ENCODE measurements at regions not wholly inside any gene's neighbourhood (a gene's known extent, or its start where the extent isn't known, plus 50 kb on each side); places are given as distances from the start of the nearest gene placed in this dataset.

DNA sequence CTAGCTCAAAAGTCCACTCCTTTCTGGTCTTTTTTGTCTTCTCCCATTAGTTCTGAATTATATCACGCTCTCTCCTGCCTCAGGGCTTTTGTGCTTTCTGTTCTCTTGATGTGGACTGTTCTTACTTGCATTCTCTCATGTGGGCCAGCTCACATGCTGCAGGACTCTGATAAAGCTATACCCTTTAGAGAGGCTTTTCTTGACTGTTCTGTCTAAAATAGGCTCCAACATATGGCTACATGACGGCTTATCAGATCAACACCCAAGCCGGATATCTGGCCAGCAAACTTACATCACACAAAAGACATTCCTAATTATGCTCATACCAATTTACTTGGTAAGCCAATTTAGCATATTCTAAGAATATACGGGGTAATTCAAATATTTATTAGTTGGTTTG lies 1494.5 kb downstream of the TECRL start:
- no peak for DNase-seq (ENCODE audit: low read depth in 2 of 3, low spot score in 2 of 3)

DNA sequence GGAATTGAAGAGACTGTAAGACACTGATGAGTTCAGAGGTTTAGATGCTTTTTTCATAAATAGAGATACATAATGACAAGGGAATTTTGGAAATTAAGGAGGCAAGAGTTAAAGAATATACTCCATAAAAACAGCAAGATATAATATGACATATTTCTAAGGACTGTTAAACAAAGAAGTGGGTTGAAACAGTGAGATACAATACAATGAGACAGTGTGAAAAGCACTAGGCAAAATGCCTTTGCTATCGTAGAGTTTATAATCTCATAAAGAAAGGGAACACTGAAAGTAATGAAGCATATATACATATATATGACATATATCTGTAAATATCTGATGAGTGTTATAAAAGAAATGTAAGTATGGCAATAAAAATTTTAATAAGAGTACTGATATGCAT lies 1496.2 kb downstream of the TECRL start:
- no peak for DNase-seq (ENCODE audit: low read depth in 2 of 3, low spot score in 2 of 3)

DNA sequence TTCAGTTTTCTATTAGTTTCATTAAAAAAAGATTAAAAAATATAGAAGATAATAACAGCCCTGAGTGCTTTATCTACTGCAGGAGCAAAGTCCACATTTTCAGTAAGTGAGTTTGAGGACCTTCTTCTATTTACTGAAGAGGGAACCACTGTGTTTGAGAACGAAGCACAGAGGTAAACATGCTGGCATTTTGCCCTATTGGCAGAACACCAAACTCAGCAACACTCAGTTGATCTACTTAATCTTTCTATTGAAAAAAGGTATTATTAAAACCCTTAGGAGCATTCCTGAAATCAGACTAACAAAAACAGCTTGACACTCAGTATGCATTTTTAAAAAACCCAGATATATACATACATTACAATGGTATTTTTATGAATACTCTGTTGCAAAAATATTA lies 1496.7 kb downstream of the TECRL start:
- no peak for DNase-seq (ENCODE audit: low read depth in 2 of 3, low spot score in 2 of 3)

DNA sequence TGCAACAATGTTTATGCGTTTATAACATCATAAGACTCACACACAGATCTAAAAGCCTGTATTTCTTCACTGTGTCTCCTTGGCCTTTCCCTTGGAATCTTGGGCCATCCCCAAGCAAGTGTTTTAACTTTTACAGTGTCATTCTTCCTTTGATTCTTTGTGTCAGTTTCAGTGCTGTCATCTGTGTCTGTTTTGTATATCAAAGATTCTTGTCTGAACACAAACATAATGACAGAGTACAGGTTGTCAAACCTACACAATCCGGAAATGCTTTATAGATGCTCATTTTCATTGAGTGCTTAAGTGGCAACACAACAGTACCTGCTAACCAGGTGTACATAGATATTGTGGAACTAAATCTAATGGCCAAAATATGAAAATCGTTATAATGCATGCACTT lies 1500.0 kb downstream of the TECRL start:
- DNase-seq (ENCODE audit: low read depth in 2 of 3, low spot score in 2 of 3) = no peak

DNA sequence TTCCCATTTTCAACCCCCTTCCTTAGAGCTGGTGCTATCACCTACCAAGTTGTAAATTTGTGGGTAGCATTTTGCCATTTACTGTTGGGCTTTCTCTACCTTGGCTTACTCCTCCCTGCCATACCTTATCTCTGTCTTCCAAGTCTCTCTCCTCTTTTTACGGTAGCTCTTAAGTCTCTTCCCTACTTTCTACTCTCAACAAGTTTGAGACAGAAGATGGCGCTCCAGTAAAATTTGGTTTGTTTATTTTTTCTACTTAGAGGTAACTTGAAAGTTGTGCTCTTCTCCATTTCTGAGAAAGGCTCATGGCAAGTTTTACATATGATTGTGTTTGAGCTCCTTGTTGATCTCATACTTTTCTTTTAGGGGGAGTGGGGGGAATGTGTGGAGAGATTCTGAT lies 1508.1 kb downstream of the TECRL start:
- DNase-seq (ENCODE audit: low read depth in 2 of 3, low spot score in 2 of 3) = no peak

DNA sequence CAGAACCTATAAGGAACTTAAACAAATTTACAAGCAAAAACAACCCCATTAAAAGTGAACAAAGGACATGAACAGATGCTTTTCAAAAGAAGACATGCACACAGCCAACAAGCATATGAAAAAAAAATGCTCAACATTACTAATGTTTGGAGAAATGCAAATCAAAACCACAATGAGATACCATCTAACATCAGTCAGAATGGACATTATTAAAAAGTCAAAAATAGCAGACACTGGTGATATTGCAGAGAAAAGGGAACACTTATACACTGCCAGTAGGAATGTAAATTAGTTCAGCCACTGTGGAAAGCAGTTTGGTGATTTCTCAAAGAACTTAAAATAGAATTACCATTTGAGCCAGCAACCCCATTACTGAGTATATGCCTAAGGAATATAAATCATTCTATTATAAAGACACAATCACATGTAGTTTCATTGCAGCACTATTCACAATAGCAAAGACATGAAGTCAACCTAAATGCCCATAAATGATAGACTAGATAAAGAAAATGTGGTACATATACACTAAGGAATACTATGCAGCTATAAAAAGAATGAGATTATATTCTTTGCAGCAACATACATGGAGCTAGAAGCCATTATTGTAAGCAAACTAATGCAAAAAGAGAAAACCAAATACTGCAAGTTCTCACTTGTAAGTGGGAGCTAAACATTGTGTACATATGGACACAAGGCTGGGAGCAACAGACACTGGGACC lies 1509.4 kb downstream of the TECRL start:
- no peak for DNase-seq (ENCODE audit: low read depth in 2 of 3, low spot score in 2 of 3)

DNA sequence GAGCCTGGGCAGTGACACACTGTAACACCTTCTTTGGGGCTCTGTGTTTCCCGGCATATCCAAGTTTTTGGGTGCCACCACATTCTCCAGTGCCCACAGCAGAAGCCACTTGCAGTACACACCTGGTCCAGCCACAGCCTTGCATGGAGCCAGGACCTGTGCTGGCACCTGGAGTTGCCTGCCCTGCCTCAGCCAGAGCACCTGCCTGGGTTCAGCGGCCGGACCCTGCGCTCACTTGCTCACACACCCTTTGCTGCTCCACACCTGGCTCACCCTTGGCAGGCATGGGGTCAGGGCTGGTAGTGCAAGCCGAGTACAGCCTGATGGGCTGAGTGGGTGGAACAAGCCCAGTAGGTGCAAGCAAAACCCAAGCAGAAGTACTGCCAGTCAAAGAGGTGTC lies 1511.1 kb downstream of the TECRL start:
- DNase-seq (ENCODE audit: low read depth in 2 of 3, low spot score in 2 of 3) = no peak

DNA sequence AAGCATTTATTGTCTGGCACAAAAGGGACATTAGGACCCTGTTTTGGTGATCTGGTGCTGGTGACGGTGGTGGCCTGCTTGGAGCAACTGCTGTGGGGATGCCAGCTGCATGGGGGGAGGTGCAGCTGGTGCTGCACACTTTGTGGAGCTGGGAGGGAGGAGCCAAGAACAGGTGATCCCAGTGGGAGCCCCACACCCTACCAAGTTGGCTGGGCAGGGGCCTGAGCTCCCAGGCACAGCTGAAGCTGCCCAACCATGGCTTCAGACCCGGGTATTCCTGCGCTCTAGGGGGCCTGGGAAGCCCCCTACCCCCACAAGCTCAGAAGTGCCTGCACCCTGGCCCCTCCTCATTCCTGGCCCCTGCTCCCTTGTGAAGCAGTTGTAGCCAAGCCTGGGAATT lies 1512.5 kb downstream of the TECRL start:
- DNase-seq (ENCODE audit: low read depth in 2 of 3, low spot score in 2 of 3) = no peak

DNA sequence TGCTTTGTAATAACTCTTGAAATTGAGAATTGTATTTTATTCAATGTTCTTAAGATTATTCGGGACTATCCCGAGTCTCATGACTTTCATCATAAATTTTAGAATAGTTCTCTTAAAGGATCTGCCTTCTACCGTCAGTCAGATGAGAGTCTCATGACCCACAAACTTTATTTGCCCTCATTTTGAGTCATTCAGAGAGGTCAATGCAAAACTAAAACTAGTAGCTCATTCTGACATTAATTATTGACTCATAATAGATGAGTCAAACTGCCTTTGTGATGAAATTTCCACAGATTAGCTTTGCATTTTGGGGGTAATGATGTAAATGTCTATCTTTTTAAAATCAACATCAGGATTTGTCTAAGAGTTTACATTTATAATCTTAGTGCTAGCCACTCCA lies 1527.3 kb downstream of the TECRL start:
- DNase-seq (ENCODE audit: low read depth in 2 of 3, low spot score in 2 of 3) = no peak

DNA sequence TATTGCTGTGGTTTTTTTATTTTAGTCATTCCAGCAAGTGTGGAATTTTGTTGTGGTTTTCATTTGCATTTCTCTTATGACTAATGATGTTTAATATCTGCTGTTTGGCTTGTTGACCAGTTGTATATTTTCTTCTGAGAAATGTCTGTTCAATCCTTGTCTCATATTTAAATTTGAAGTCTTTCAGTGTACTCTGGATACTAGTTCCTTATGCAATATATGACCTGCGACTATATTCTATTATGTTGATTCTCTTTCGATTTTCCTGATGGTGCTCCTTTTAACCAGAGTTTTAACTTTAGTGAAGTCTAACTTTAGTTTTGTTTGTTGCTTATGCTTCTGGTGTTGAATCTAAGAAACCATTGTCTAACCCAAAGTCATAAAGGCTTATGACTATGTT lies 1528.0 kb downstream of the TECRL start:
- DNase-seq (ENCODE audit: low read depth in 2 of 3, low spot score in 2 of 3) = no peak

DNA sequence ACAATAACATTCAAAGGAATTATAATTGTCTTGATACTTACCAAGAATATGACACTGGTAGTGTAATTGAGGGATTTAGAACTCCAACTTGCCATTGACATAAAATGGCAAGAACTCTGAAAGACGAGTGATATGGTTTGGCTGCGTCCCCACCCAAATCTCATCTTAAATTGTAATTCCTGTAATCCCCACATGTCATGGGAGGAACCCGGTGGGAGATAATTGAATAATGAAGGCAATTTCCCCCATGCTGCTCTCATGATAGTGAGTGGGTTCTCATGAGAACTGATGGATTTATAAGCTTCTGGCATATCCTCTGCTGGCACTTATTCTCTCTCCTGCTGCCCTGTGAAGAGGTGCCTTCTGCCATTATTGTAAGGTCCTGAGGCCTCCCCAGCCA lies 1536.4 kb downstream of the TECRL start:
- DNase-seq (ENCODE audit: low read depth in 2 of 3, low spot score in 2 of 3) = no peak

DNA sequence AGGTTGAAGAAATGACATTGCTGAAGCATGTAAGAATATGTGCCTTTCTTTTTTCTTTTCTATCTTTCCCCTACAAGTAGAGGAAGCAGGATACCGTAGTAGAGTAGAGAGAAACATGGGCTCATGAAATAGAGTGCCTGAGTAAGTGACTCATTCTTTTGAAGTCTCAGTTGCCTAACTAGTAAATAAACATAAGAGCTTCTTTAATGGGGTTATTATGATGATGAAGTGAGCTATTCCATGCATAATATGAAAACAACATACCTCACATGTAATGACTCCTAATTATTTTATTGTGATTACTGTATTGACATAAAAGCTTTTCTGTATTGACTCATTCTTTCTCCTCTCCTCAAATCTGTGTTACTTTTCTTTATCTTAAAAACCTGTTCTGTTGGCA lies 1538.2 kb downstream of the TECRL start:
- DNase-seq (ENCODE audit: low read depth in 2 of 3, low spot score in 2 of 3) = no peak

DNA sequence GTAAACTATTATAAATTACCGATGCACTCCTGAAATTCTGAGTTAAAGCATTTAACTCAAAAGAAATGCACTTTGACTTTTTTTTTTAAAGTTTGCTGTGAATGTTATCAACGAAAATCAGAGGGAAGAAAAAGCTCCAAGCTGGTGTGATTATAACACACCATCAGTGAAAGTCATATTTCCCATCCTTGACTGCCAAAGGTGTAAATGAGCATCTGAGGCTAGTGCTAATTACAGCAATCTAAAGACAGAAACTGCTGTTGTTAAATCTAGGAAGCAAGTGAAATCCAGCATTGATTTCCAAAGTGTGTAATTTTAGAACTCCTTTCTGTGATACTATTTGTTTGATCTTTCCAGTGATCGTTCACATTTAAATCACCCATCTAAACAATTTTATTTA lies 1538.8 kb downstream of the TECRL start:
- no peak for DNase-seq (ENCODE audit: low read depth in 2 of 3, low spot score in 2 of 3)

DNA sequence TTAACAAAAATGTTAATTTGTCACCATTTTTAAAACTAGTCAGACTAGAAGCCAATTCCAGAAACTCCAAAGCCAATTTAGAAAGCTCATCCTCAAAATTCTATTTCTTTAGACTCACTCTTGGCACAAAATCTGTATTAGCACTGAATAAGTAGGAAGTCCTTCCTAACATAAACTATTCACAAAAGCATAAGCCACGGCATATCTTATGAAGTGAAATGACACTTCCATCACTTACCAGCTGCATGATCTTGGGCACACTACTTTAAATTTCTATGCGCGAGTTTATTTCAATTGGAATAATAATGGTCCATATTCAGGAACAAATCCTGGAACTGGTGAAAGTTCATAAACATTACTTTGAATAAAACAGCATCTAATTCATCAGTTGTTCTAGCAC lies 1544.0 kb downstream of the TECRL start:
- no peak for DNase-seq (ENCODE audit: low read depth in 2 of 3, low spot score in 2 of 3)

DNA sequence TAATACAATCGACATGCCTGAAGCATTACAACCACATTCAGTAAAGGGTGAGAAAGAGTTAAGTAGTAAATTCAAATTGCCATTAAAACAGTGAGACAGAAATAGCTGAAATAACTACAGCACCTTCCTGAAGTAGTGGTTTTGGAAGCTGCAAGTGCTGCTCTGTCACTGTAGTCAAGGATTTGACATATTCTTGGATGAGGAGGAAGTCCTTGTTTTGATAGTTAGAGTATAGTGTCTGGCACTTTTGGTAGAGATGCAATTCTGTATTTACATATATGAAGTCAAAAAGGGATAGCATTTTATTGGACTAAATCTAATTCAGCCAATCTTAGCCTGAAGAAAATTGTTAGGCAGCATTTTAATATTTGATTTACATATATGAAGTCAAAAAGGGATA lies 1559.6 kb downstream of the TECRL start:
- DNase-seq (ENCODE audit: low read depth in 2 of 3, low spot score in 2 of 3) = no peak

DNA sequence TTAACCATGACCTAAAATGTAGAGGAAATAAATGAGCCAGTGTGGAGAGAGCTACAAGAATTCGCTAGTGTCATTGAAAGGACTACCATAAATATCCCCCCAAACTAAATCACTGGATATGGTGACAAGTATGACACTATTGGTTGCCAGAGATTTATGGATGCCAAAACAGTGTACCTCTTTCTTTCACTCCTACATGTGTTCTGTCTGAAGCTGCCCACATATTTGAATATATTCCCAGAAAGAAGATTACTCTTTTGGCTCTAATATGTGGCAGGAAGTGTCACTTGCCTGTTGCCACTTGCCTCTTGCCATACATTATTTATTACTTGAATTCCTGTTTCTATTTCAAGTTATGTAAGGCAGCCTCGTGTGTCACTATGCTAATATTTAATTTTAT lies 1573.6 kb downstream of the TECRL start:
- DNase-seq (ENCODE audit: low read depth in 2 of 3, low spot score in 2 of 3) = no peak

DNA sequence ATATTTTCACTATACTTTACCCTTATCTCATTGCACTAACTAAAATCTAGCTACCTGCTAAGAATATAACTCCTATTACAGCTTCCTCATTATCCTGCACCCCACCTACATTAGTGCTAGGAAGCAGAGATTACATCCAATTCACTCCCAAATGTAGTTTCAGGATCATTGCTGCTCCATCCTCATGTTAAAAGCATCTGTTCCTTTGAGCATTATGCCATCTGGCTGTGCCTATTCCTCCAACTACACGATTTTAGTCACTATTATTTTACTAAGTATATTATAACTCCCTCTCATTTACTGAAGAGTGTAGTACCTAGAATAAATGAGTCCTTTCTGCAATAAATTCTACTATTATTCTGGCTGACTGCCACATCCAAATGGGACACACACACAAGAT lies 1586.9 kb downstream of the TECRL start:
- DNase-seq (ENCODE audit: low read depth in 2 of 3, low spot score in 2 of 3) = no peak

DNA sequence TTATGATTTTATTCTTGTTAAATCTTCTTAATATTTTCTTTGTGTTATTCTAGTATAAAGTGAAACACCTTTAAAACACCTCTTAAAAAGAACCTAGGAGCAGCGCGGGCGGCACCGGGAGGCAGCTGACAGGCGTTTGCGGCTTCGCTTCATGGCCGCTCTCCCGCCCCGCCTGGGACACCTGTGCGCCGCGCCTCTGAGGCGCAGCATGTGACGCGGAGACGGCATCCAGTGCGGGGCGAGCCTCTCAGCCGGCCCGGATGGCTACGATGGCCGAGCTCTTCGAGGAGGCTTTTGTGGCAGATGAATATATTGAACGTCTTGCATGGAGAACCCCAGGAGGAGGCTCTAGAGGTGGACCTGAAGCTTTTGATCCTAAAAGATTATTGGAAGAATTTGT lies 1592.7 kb downstream of the TECRL start:
- DNase-seq (ENCODE audit: low read depth in 2 of 3, low spot score in 2 of 3) = no peak

DNA sequence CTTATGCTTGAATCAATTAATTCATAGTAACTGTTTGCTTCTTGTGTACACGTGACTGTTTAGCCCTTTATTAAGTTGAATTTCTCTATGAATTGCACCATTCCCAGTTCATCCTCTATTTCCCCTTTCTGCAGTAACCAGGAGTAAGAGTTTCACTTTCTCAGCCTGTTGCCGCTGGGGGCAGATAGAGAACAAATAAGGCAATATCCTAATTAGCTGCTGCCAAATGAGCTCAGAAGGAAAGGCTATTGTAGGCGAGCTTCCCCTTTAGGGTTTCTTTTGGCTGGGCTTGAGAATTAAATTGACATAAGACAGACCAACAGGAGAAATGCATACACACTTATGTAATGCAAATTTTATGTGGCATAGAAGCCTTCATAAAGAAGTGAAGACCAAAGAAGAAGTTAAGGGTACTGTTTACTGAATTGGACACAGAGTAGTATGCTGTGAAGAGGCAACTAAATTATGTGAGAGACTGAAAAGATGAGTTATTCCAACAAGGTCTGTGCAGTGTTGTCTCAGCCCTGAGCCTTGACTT lies 1594.7 kb downstream of the TECRL start:
- no peak for DNase-seq (ENCODE audit: low read depth in 2 of 3, low spot score in 2 of 3)

DNA sequence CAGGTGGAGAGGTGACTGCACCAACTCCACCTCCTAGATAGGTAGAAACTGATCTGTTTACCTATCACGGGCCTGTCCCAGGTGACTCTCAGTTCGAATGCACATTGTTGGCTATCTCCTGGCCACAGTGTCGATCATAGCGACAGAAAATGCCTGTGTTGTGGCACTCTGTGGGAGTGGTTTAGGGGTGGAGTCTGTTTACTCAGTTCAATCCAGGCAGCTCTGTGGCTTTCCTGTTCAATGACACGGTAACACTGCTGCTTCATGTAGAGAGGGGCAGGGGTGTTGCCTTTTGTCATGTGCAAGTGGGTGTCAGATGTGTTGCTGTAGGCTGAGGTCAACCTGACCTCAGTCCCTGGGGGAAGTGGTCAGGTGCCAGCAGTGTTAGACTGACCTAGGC lies 1602.4 kb downstream of the TECRL start:
- DNase-seq (ENCODE audit: low read depth in 2 of 3, low spot score in 2 of 3) = no peak

DNA sequence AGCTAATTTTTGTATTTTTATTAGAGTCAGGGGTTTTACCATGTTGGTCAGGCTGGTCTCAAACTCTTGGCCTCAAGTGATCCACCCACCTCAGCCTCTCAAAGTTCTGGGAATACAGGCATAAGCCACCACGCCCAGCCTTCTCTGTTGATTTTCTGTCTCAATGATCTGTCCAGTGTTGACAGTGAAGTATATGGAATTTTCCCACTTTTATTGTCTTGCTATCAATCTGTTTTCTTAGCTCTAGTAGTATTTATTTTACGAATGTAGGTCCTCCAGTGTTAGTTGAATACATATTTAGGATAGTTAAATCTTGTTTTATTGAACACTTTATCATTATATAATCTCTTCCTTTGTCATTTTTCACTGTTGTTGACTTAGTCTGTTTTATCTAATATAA lies 1603.9 kb downstream of the ADGRL3 start:
- DNase-seq (ENCODE audit: low read depth in 2 of 3, low spot score in 2 of 3) = no peak

DNA sequence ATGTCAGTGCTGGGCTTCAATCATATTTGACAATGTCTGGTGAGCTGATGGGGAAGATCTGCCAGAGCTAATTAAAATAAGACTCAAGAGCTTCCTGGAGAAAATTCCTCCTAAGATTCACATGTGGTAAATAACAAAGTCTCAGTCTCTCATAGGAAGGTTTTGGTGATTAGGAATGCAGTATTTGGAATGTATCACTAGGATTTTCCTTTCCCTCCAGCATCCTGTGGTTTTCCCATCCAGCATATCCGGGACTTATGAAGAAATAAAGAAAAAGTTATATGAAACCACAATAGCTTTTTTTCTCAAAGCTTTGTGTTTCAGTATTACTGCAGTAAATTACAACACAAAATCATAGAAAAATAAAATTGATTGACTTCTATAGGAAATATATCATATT lies 1597.1 kb downstream of the ADGRL3 start:
- DNase-seq (ENCODE audit: low read depth in 2 of 3, low spot score in 2 of 3) = no peak

DNA sequence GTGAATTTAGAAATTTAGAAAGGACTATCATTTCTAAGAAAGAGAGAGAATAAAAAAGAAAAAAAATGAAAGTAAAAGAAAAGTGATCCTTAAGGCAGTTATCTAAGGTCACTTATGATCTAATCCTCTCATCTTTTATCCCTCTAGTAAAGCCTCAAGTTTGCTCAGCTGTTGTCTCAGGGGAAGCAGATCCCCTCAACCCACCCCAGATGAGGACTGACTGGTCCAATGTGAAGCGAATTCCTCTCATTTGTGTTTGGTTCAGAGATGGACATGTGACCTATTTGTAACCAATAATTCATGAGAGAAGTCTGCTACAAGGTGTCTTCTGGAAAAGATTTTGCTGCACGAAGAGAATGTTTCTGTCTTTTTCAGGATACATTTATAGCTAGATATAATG lies 1591.3 kb downstream of the ADGRL3 start:
- no peak for DNase-seq (ENCODE audit: low read depth in 2 of 3, low spot score in 2 of 3)
